DOHH2 (cell line): ENCODE measurements at regions not wholly inside any gene's neighbourhood (a gene's known extent, or its start where the extent isn't known, plus 50 kb on each side); places are given as distances from the start of the nearest gene placed in this dataset.

Experiments used
- H3F3A ChIP-seq: fragments of 200-600 bp; sonication (generic), shearing (Covaris generic); 2 replicates; pipeline ENCODE4 v1.6.0; 2016; ENCODE audit warnings: antibody characterized with exemption, mild to moderate bottlenecking; ENCODE audit not compliant: control insufficient read depth, insufficient read depth
- H3K27ac ChIP-seq: fragments of 200-600 bp; sonication (generic); 2 replicates; pipeline ENCODE4 v1.5.1; 2014; ENCODE audit warnings: low read depth, mild to moderate bottlenecking, low read length, moderate library complexity
- H3K27me3 ChIP-seq: fragments of 200-600 bp; sonication (generic); 2 replicates; pipeline ENCODE4 v1.6.1; 2014; ENCODE audit warnings: mild to moderate bottlenecking, low read length, mixed read lengths; ENCODE audit not compliant: control insufficient read depth
- H3K36me3 ChIP-seq: fragments of 200-600 bp; sonication (generic); 2 replicates; pipeline ENCODE4 v1.6.1; 2014; ENCODE audit warnings: mild to moderate bottlenecking, low read length, moderate library complexity, mixed read lengths; ENCODE audit not compliant: control insufficient read depth
- H3K4me1 ChIP-seq: fragments of 200-600 bp; sonication (generic); 2 replicates; pipeline ENCODE4 v1.6.1; 2014; ENCODE audit warnings: mild to moderate bottlenecking, low read length, mixed read lengths; ENCODE audit not compliant: control insufficient read depth
- H3K4me2 ChIP-seq: fragments of 200-600 bp; sonication (generic); 2 replicates; pipeline ENCODE4 v1.6.0; 2014; ENCODE audit warnings: mild to moderate bottlenecking, low read length, moderate library complexity
- H3K4me3 ChIP-seq: fragments of 200-600 bp; sonication (generic); 2 replicates; pipeline ENCODE4 v1.5.1; 2014; ENCODE audit warnings: mild to moderate bottlenecking, low read length, mixed read lengths
- H3K79me2 ChIP-seq: fragments of 200-600 bp; sonication (generic); 2 replicates; pipeline ENCODE4 v1.6.1; 2014; ENCODE audit warnings: mild to moderate bottlenecking, low read length, mixed read lengths; ENCODE audit not compliant: control insufficient read depth
- H3K9me2 ChIP-seq: fragments of 200-600 bp; sonication (generic); replicated peaks from 2 replicates; pipeline ENCODE4 v1.6.1; 2014; ENCODE audit warnings: mild to moderate bottlenecking, low read length, mixed read lengths; ENCODE audit not compliant: control insufficient read depth
- H3K9me3 ChIP-seq: fragments of 200-600 bp; sonication (generic); 2 replicates; pipeline ENCODE4 v1.6.1; 2014; ENCODE audit warnings: antibody characterized with exemption, low read length, mixed read lengths; ENCODE audit not compliant: control insufficient read depth, insufficient read depth
- H4K20me1 ChIP-seq: fragments of 200-600 bp; sonication (generic); 2 replicates; pipeline ENCODE4 v1.6.0; 2014; ENCODE audit warnings: low read depth, mild to moderate bottlenecking, antibody characterized with exemption, low read length, moderate library complexity; ENCODE audit not compliant: control insufficient read depth, insufficient read depth
- CTCF ChIP-seq: fragments of 200-600 bp; sonication (generic); IDR thresholded peaks from one replicate; pipeline ENCODE4 v1.5.1; 2014; ENCODE audit warnings: antibody characterized with exemption, mild to moderate bottlenecking, low read depth, low read length; ENCODE audit not compliant: poor library complexity, severe bottlenecking
- EZH2phosphoT487 ChIP-seq: fragments of 200-600 bp; sonication (generic); IDR thresholded peaks from 2 replicates; pipeline ENCODE4 v1.6.1; 2017; ENCODE audit warnings: borderline replicate concordance, mild to moderate bottlenecking, antibody characterized with exemption, low read length, moderate library complexity, mixed read lengths

- Histone ChIP-seq H3K9me2 (no peaks in the 10 kb centered on the region), H3K4me2 (no peak overlapping the region), H3K36me3 (no peaks in the 10 kb centered on the region), H3K79me2 (no peaks in the 10 kb centered on the region), H3K27ac (no peak overlapping the region), H3K9me3 (no peaks in the 10 kb centered on the region), H3F3A (no peaks in the 10 kb centered on the region), H3K4me1 (no peaks in the 10 kb centered on the region), H3K4me3 (no peak overlapping the region), H3K27me3 (no peaks in the 10 kb centered on the region), H4K20me1 (no peaks in the 10 kb centered on the region)
- no peak for TF ChIP-seq EZH2phosphoT487
- TF ChIP-seq CTCF: no peak
These were observed 129.1 kb upstream of the ARHGAP42 start for GRCh38 chr11:100557830-100558611.

- H3K9me2 ChIP-seq: no peaks in the 10 kb centered on the region
- no peaks in the 10 kb centered on the region for H3K27me3 ChIP-seq
- H3F3A ChIP-seq: no peaks in the 10 kb centered on the region
- no peaks in the 10 kb centered on the region for H3K36me3 ChIP-seq
- H3K4me2 ChIP-seq: no peak overlapping the region
- TF ChIP-seq EZH2phosphoT487: no peak
- no peak for TF ChIP-seq CTCF
- no peaks in the 10 kb centered on the region for H3K9me3 ChIP-seq
- H3K4me3 ChIP-seq: no peak overlapping the region
- H3K4me1 ChIP-seq: no peaks in the 10 kb centered on the region
- no peak overlapping the region for H3K27ac ChIP-seq
- H4K20me1 ChIP-seq: no peaks in the 10 kb centered on the region
- H3K79me2 ChIP-seq: no peaks in the 10 kb centered on the region
These were observed 126.5 kb upstream of the ARHGAP42 start for GRCh38 chr11:100560606-100561005.

- Histone ChIP-seq H3K4me1 (no peaks in the 10 kb centered on the region), H3K27me3 (no peaks in the 10 kb centered on the region), H3K79me2 (no peaks in the 10 kb centered on the region), H3K9me2 (no peaks in the 10 kb centered on the region), H3K27ac (no peak overlapping the region), H3K9me3 (no peaks in the 10 kb centered on the region), H4K20me1 (no peaks in the 10 kb centered on the region), H3K4me2 (no peak overlapping the region), H3F3A (no peaks in the 10 kb centered on the region), H3K36me3 (no peaks in the 10 kb centered on the region), H3K4me3 (no peak overlapping the region)
- no peak for TF ChIP-seq CTCF
- no peak for TF ChIP-seq EZH2phosphoT487
These were observed 125.8 kb upstream of the ARHGAP42 start for GRCh38 chr11:100561323-100561722.
